GM12878 (cell line): ENCODE measurements at regions not wholly inside any gene's neighbourhood (a gene's known extent, or its start where the extent isn't known, plus 50 kb on each side); places are given as distances from the start of the nearest gene placed in this dataset.

ENCODE experiments used
- ATAC-seq: fragments of 200-7000 bp; cut with Tn5 transposase; 3 replicates; pipeline ENCODE4 v1.9.1; 2020; ENCODE audit warnings: mild to moderate bottlenecking, moderate library complexity
- BruUV-seq: library from RNA; stranded (reverse); fragments of 400-500 nt; replicated peaks from 2 replicates; lab custom pipeline; 2021; lab: Mats Ljungman, UMichigan
- CTCF ChIA-PET: fragments of 300-600 bp; sonication (Branson Sonifier 250); formaldehyde crosslinking; extraction: SDS; loops from one replicate; lab custom pipeline; 2021; ENCODE audit warnings: inconsistent platforms; lab: Yijun Ruan, JAX
- POLR2A ChIA-PET: fragments of 350-600 bp; formaldehyde crosslinking; extraction: SDS; loops from one replicate; lab custom pipeline; 2021; ENCODE audit warnings: inconsistent platforms; lab: Charles Lee
- RAD21 ChIA-PET: fragments of 300-600 bp; sonication (Branson Sonifier 250); formaldehyde crosslinking; loops from one replicate; lab custom pipeline; 2023; ENCODE audit warnings: antibody characterized with exemption; ENCODE audit not compliant: unreplicated experiment; lab: Charles Lee
- SMC1A ChIA-PET: fragments of 300-600 bp; sonication (Branson Sonifier 250); formaldehyde crosslinking; loops from one replicate; lab custom pipeline; 2023; ENCODE audit not compliant: unreplicated experiment, uncharacterized antibody; lab: Charles Lee
- DNase-seq: peaks from one replicate; pipeline ENCODE4 v3.0.0-alpha.2; 2011; ENCODE audit warnings: low read depth, low spot score
- FAIRE-seq: peaks from 3 replicates; lab custom pipeline; 2011; peaks lifted over from hg19 to GRCh38; lab: Jason Lieb, UNC
- H2AFZ ChIP-seq: 2 replicates; pipeline ENCODE4 v1.6.0; 2011; ENCODE audit warnings: low read depth, low read length, control low read depth; ENCODE audit not compliant: control insufficient read depth
- H3K27ac ChIP-seq: 2 replicates; pipeline ENCODE4 v1.5.1; 2011; ENCODE audit warnings: control low read depth; ENCODE audit not compliant: control insufficient read depth, insufficient read depth
- H3K27me3 ChIP-seq, 2 experiments: replicated peaks in 1 of 2; 2 replicates each; pipeline versions ENCODE4 v1.6.0 to v1.6.1; 2011; ENCODE audit warnings: low read length in 1 of 2; ENCODE audit not compliant: control insufficient read depth in 2 of 2, insufficient read depth in 2 of 2
- H3K36me3 ChIP-seq, 2 experiments: 2 replicates each; pipeline ENCODE4 v1.5.1; 2011; ENCODE audit warnings: low read length in 1 of 2; ENCODE audit not compliant: control insufficient read depth in 2 of 2, insufficient read depth in 2 of 2
- H3K4me1 ChIP-seq: 2 replicates; pipeline ENCODE4 v1.6.1; 2011; ENCODE audit warnings: mild to moderate bottlenecking, low read length, moderate library complexity, mixed read lengths; ENCODE audit not compliant: control insufficient read depth, insufficient read depth
- H3K4me2 ChIP-seq: 2 replicates; pipeline ENCODE4 v1.6.0; 2011; ENCODE audit warnings: control low read depth; ENCODE audit not compliant: control insufficient read depth, insufficient read depth
- H3K4me3 ChIP-seq: fragments of 200-600 bp; sonication (generic); 2 replicates; pipeline ENCODE4 v1.5.1; 2016
- H3K79me2 ChIP-seq: 2 replicates; pipeline ENCODE4 v1.6.0; 2011; ENCODE audit warnings: low read length; ENCODE audit not compliant: control insufficient read depth, insufficient read depth
- H3K9ac ChIP-seq: 2 replicates; pipeline ENCODE4 v1.8.0; 2011; ENCODE audit warnings: low read length, control low read depth, mixed read lengths; ENCODE audit not compliant: control insufficient read depth, insufficient read depth
- H3K9me3 ChIP-seq: replicated peaks from 3 replicates; pipeline ENCODE4 v1.5.1; 2011; ENCODE audit warnings: mild to moderate bottlenecking, low read length; ENCODE audit not compliant: control insufficient read depth, insufficient read depth
- H4K20me1 ChIP-seq: 2 replicates; pipeline ENCODE4 v1.6.0; 2011; ENCODE audit not compliant: control insufficient read depth, insufficient read depth
- HDAC2 ChIP-seq: fragments of 200-600 bp; sonication (generic); IDR thresholded peaks from 2 replicates; pipeline ENCODE4 v1.6.1; 2017
- KAT2A ChIP-seq: conservative IDR thresholded peaks from 2 replicates; pipeline ENCODE4 v1.6.1; 2011; ENCODE audit warnings: low read depth, low read length; ENCODE audit not compliant: control insufficient read depth
- MEF2A ChIP-seq: IDR thresholded peaks from 2 replicates; pipeline ENCODE4 v1.6.1; 2011; ENCODE audit warnings: low read depth, mild to moderate bottlenecking, low read length, moderate library complexity; ENCODE audit not compliant: insufficient read depth
- NFYB ChIP-seq: IDR thresholded peaks from 2 replicates; pipeline ENCODE4 v1.6.1; 2011; ENCODE audit warnings: low read depth, mild to moderate bottlenecking, low read length, improper control_type of control experiment, moderate library complexity; ENCODE audit not compliant: insufficient read depth
- SREBF2 ChIP-seq: IDR thresholded peaks from 2 replicates; pipeline ENCODE4 v1.6.1; 2012; ENCODE audit warnings: mild to moderate bottlenecking, low read length
- SRF ChIP-seq, 2 experiments: IDR thresholded peaks; 2 replicates each; pipeline ENCODE4 v1.6.1; 2011; ENCODE audit warnings: low read depth in 2 of 2, low read length in 2 of 2, mild to moderate bottlenecking in 1 of 2, moderate library complexity in 1 of 2
- STAT3 ChIP-seq: IDR thresholded peaks from 2 replicates; pipeline ENCODE4 v1.6.1; 2011; ENCODE audit warnings: low read depth, low read length, improper control_type of control experiment
- TARDBP ChIP-seq: IDR thresholded peaks from 2 replicates; pipeline ENCODE4 v1.6.1; 2016; ENCODE audit warnings: borderline replicate concordance
- TBL1XR1 ChIP-seq: IDR thresholded peaks from 2 replicates; pipeline ENCODE4 v1.6.1; 2012; ENCODE audit warnings: low read depth, low read length, improper control_type of control experiment
- TCF3 ChIP-seq: IDR thresholded peaks from 2 replicates; pipeline ENCODE4 v1.6.1; 2012; ENCODE audit warnings: low read depth, mild to moderate bottlenecking, low read length, borderline replicate concordance; ENCODE audit not compliant: insufficient read depth
- WRNIP1 ChIP-seq: IDR thresholded peaks from 2 replicates; pipeline ENCODE4 v1.6.1; 2011; ENCODE audit warnings: low read depth, low read length, improper control_type of control experiment, borderline replicate concordance
- WGBS: methylation state at CpG from one replicate; pipeline ENCODE4 v1.1.6; 2016; ENCODE audit warnings: low lambda C conversion rate; ENCODE audit not compliant: insufficient replicate concordance, insufficient coverage; ENCODE audit errors: missing lambda C conversion rate; 5-methylcytosine and 5-hydroxymethylcytosine counted together
- in situ Hi-C: fragments of 300-500 bp; cut with MboI; formaldehyde crosslinking; loops from 9 replicates; pipeline ENCODE4 v1.14.3; 2018; ENCODE audit warnings: mixed read lengths
- intact Hi-C: fragments of 100-400 bp; cut with micrococcal nuclease; formaldehyde crosslinking; loops from one replicate; pipeline ENCODE4 v1.14.2; 2022; ENCODE audit not compliant: unreplicated experiment

DNA sequence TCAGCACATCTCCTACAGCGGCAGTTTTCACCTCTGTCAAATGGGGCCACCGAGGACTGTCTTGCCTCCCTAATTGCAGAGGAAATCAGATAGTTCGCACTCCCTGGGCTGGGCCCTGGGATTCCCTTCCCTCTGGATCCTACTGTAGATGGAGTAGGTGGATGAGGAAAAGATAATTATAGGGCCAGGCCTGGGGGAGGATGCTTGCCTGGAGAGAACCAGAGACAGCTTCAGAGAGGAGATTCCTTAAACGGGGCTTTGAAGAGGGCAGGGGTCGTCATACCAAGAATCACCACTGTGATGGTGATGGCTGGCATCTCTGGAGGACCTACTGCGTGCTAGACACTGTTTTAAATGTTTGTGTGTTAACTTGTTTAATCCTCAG, 50.8 kb upstream of the SLC6A6 start:
- FAIRE-seq (no peak), ATAC-seq (no peak)
- TF ChIP-seq SREBF2: no peak
- no peak for TF ChIP-seq TCF3
- TF ChIP-seq STAT3: no peak
- TF ChIP-seq HDAC2: no peak
- no peak for TF ChIP-seq TARDBP
- no peak for TF ChIP-seq NFYB
- TF ChIP-seq SRF (IDR thresholded peaks at IDR 0.05; ENCODE audit: low read depth in 2 of 2, low read length in 2 of 2): no peak
- TF ChIP-seq TBL1XR1: no peak
- no peak for TF ChIP-seq KAT2A
- TF ChIP-seq MEF2A: no peak
- no peak for TF ChIP-seq WRNIP1

More for the DNA sequence above, 50.8 kb upstream of the SLC6A6 start:
- RAD21 ChIA-PET: no interaction called here
- Histone ChIP-seq H3K4me2 (no peak overlapping the region), H2AFZ (no peak overlapping the region), H3K4me3 (no peak overlapping the region), H3K36me3 (no peaks in the 10 kb centered on the region), H3K9me3 (no peaks in the 10 kb centered on the region), H3K4me1 (no peaks in the 10 kb centered on the region), H3K79me2 (no peaks in the 10 kb centered on the region), H3K9ac (no peak overlapping the region), H3K27me3 (peaks cover 0 to 2% of the 10 kb centered on the region in 2 experiments; a peak in 2 of 4 replicates), H3K27ac (no peak overlapping the region), H4K20me1 (no peaks in the 10 kb centered on the region)
- intact Hi-C loops (no loop called here), in situ Hi-C loops (no loop called here)
- SMC1A ChIA-PET: interaction anchor here (1.1 kb wide), 1 partner anchor 88 kb away, joined by 3 read pairs; no protein-coding TSS in a partner anchor
- POLR2A ChIA-PET: no interaction called here
- whole genome bisulfite sequencing: 43% methylated on average over 6 of the region's 6 CpGs
- BruUV-seq: no TSS peak
- no peak for DNase-seq
- CTCF ChIA-PET: interaction anchor here (0.8 kb wide), 1 partner anchor 117 kb away, joined by 4 read pairs; no protein-coding TSS in a partner anchor
